ENCODE measurements at regions not wholly inside any gene's neighbourhood (a gene's known extent, or its start where the extent isn't known, plus 50 kb on each side); places are given as distances from the start of the nearest gene placed in this dataset.
"Not testable (repeated sequence)": the region's sequence is repeated elsewhere in the genome, so short reads cannot be mapped to it uniquely, and the experiment has no call there.

DNA sequence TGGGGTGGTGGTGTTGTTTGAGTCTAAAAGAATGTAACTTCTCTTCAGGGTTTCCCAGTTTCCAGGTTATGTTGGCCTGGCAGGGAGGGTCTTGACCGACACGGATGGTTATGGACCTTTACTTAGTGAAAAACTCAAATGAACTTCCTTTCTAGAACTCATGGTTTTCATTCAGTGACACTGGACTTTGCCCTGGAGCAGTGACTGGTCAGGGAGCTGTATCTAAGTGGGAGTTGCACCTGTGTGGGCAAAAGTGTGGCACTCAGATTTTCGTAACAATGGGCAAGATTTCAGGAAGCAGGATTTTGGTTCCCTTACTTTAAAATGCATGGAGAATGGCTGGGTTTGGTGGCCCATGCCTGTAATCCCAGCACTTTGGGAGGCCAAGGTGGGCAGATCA is 68.5 kb upstream of the FAM72C start:
- H3K4me2 ChIP-seq (ENCODE audit: insufficient read depth, low read length, poor library complexity, severe bottlenecking); H3K27me3 ChIP-seq (ENCODE audit: control insufficient read depth in 3 of 3, insufficient read depth in 3 of 3, low read depth in 1 of 3, low read length in 3 of 3); DNase-seq (ENCODE audit: low spot score); H3K18ac ChIP-seq (ENCODE audit: low read length); H3K23ac ChIP-seq (ENCODE audit: low read depth, low read length, poor library complexity); H2BK12ac ChIP-seq (ENCODE audit: low read length); H3K4ac ChIP-seq (ENCODE audit: low read length); H2BK120ac ChIP-seq (ENCODE audit: low read depth, low read length); H2BK5ac ChIP-seq (ENCODE audit: low read length); H4K8ac ChIP-seq (ENCODE audit: low read depth, low read length); H3K14ac ChIP-seq (ENCODE audit: low read length); H2AK5ac ChIP-seq (ENCODE audit: low read depth, low read length); H2AFZ ChIP-seq (ENCODE audit: low read length); H3K9ac ChIP-seq (ENCODE audit: low read depth, low read length, poor library complexity); H3K9me3 ChIP-seq (replicated peaks in 1 of 2; ENCODE audit: control insufficient read depth in 2 of 2, insufficient read depth in 1 of 2, low read depth in 1 of 2, low read length in 2 of 2); H3K4me3 ChIP-seq (ENCODE audit: low read length in 2 of 2); H3K36me3 ChIP-seq (replicated peaks in 1 of 2; ENCODE audit: control insufficient read depth in 2 of 2, insufficient read depth in 2 of 2, low read length in 2 of 2); H3K4me1 ChIP-seq (ENCODE audit: control insufficient read depth in 2 of 2, insufficient read depth in 1 of 2, low read depth in 1 of 2, low read length in 2 of 2); H3K27ac ChIP-seq (replicated peaks; ENCODE audit: low read length); H2BK15ac ChIP-seq (ENCODE audit: low read length); H3K79me1 ChIP-seq (ENCODE audit: low read depth, low read length); H4K91ac ChIP-seq (ENCODE audit: low read depth, low read length, poor library complexity): not testable (repeated sequence)
- WGBS, 2 donors (ENCODE audit: extremely low coverage in 2 of 2, insufficient read length in 2 of 2, insufficient replicate concordance in 1 of 2): no CpG with 5 or more reads among the region's 3 CpGs

DNA sequence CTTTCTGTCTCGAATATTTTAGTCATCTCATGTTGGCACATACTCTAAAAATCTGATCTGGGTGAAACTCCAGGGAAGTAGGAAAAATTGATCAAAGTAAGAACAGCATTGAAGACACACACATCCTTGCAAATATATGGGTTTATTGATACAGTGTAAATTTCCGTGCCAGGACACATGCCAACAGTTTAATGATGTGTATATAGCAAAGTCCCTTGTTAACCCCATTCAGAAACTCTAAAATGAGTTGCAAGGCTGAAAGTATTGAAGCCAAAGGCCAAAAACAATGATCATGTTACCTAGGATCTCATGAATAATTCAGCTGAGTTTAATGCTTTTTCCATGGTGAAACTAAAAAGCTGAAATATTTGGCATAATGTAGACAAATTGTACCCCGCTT is 62.3 kb upstream of the FAM72C start:
- not testable (repeated sequence) for H4K8ac ChIP-seq (ENCODE audit: low read depth, low read length); H3K4me2 ChIP-seq (ENCODE audit: insufficient read depth, low read length, poor library complexity, severe bottlenecking); H3K9me3 ChIP-seq (replicated peaks in 1 of 2; ENCODE audit: control insufficient read depth in 2 of 2, insufficient read depth in 1 of 2, low read depth in 1 of 2, low read length in 2 of 2); DNase-seq (ENCODE audit: low spot score); H2AFZ ChIP-seq (ENCODE audit: low read length); H2BK120ac ChIP-seq (ENCODE audit: low read depth, low read length); H3K4me3 ChIP-seq (ENCODE audit: low read length in 2 of 2); H3K4me1 ChIP-seq (ENCODE audit: control insufficient read depth in 2 of 2, insufficient read depth in 1 of 2, low read depth in 1 of 2, low read length in 2 of 2); H2BK15ac ChIP-seq (ENCODE audit: low read length); H2BK12ac ChIP-seq (ENCODE audit: low read length); H3K4ac ChIP-seq (ENCODE audit: low read length); H3K36me3 ChIP-seq (replicated peaks in 1 of 2; ENCODE audit: control insufficient read depth in 2 of 2, insufficient read depth in 2 of 2, low read length in 2 of 2); H3K9ac ChIP-seq (ENCODE audit: low read depth, low read length, poor library complexity); H3K18ac ChIP-seq (ENCODE audit: low read length); H3K27me3 ChIP-seq (ENCODE audit: control insufficient read depth in 3 of 3, insufficient read depth in 3 of 3, low read depth in 1 of 3, low read length in 3 of 3); H4K91ac ChIP-seq (ENCODE audit: low read depth, low read length, poor library complexity); H3K23ac ChIP-seq (ENCODE audit: low read depth, low read length, poor library complexity); H3K79me1 ChIP-seq (ENCODE audit: low read depth, low read length); H3K14ac ChIP-seq (ENCODE audit: low read length); H2BK5ac ChIP-seq (ENCODE audit: low read length); H3K27ac ChIP-seq (replicated peaks; ENCODE audit: low read length); H2AK5ac ChIP-seq (ENCODE audit: low read depth, low read length)
- no CpG with 5 or more reads among the region's 3 CpGs for WGBS, 2 donors (ENCODE audit: extremely low coverage in 2 of 2, insufficient read length in 2 of 2, insufficient replicate concordance in 1 of 2)

DNA sequence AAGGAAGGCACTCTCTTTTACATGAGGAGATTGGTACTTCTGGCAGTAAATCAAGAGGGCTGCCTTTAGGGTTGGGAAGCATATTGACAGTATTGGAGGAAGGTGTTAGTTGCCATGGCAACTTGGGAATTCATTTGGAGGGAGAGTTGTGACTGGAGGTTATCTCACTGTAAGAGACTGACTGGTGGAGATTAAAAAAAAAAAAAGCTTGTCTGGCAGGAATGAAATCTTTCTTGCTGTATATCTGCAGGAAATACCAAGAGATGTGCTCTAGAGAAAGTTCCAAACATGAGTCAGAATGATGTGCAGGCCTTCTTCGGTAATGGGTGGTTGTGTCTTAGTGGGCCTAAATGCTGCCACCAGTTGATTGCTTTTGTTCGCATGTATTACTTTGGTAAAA is 59.8 kb upstream of the FAM72C start:
- not testable (repeated sequence) for H3K36me3 ChIP-seq (replicated peaks in 1 of 2; ENCODE audit: control insufficient read depth in 2 of 2, insufficient read depth in 2 of 2, low read length in 2 of 2); H2BK5ac ChIP-seq (ENCODE audit: low read length); H4K91ac ChIP-seq (ENCODE audit: low read depth, low read length, poor library complexity); H4K8ac ChIP-seq (ENCODE audit: low read depth, low read length); H3K14ac ChIP-seq (ENCODE audit: low read length); H2BK120ac ChIP-seq (ENCODE audit: low read depth, low read length); H3K4me1 ChIP-seq (ENCODE audit: control insufficient read depth in 2 of 2, insufficient read depth in 1 of 2, low read depth in 1 of 2, low read length in 2 of 2); H3K9ac ChIP-seq (ENCODE audit: low read depth, low read length, poor library complexity); H3K23ac ChIP-seq (ENCODE audit: low read depth, low read length, poor library complexity); H3K27ac ChIP-seq (replicated peaks; ENCODE audit: low read length); H2BK15ac ChIP-seq (ENCODE audit: low read length); H3K18ac ChIP-seq (ENCODE audit: low read length); DNase-seq (ENCODE audit: low spot score); H3K4me3 ChIP-seq (ENCODE audit: low read length in 2 of 2); H2BK12ac ChIP-seq (ENCODE audit: low read length); H3K27me3 ChIP-seq (ENCODE audit: control insufficient read depth in 3 of 3, insufficient read depth in 3 of 3, low read depth in 1 of 3, low read length in 3 of 3); H2AK5ac ChIP-seq (ENCODE audit: low read depth, low read length); H3K9me3 ChIP-seq (replicated peaks in 1 of 2; ENCODE audit: control insufficient read depth in 2 of 2, insufficient read depth in 1 of 2, low read depth in 1 of 2, low read length in 2 of 2); H3K4ac ChIP-seq (ENCODE audit: low read length); H2AFZ ChIP-seq (ENCODE audit: low read length); H3K4me2 ChIP-seq (ENCODE audit: insufficient read depth, low read length, poor library complexity, severe bottlenecking); H3K79me1 ChIP-seq (ENCODE audit: low read depth, low read length)
- WGBS, 2 donors (ENCODE audit: extremely low coverage in 2 of 2, insufficient read length in 2 of 2, insufficient replicate concordance in 1 of 2): no CpG with 5 or more reads among the region's 2 CpGs

DNA sequence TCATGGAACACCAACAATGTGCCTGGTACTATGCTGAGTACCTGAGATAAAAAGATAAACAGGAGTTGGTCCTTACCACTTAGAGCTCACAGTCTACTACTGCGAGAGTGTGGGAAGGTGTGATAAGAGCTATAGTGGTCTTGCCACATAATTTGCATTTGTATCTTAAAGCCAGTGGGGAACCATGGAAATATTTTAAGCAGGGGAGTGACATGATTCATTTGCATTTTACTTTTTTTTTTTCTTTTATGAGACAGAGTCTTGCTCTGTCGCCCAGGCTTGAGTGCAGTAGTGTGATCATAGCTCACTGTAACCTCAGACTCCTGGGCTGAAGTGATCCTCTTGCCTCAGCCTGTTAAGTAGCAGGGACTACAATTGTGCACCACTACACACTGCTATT is 54.2 kb upstream of the FAM72C start:
- not testable (repeated sequence) for H2BK15ac ChIP-seq (ENCODE audit: low read length); H3K79me1 ChIP-seq (ENCODE audit: low read depth, low read length); H3K4ac ChIP-seq (ENCODE audit: low read length); DNase-seq (ENCODE audit: low spot score); H2BK5ac ChIP-seq (ENCODE audit: low read length); H2BK12ac ChIP-seq (ENCODE audit: low read length); H3K36me3 ChIP-seq (replicated peaks in 1 of 2; ENCODE audit: control insufficient read depth in 2 of 2, insufficient read depth in 2 of 2, low read length in 2 of 2); H3K4me2 ChIP-seq (ENCODE audit: insufficient read depth, low read length, poor library complexity, severe bottlenecking); H3K27me3 ChIP-seq (ENCODE audit: control insufficient read depth in 3 of 3, insufficient read depth in 3 of 3, low read depth in 1 of 3, low read length in 3 of 3); H2AK5ac ChIP-seq (ENCODE audit: low read depth, low read length); H3K9me3 ChIP-seq (replicated peaks in 1 of 2; ENCODE audit: control insufficient read depth in 2 of 2, insufficient read depth in 1 of 2, low read depth in 1 of 2, low read length in 2 of 2); H3K4me3 ChIP-seq (ENCODE audit: low read length in 2 of 2); H2AFZ ChIP-seq (ENCODE audit: low read length); H3K14ac ChIP-seq (ENCODE audit: low read length); H2BK120ac ChIP-seq (ENCODE audit: low read depth, low read length); H3K4me1 ChIP-seq (ENCODE audit: control insufficient read depth in 2 of 2, insufficient read depth in 1 of 2, low read depth in 1 of 2, low read length in 2 of 2); H3K23ac ChIP-seq (ENCODE audit: low read depth, low read length, poor library complexity); H3K9ac ChIP-seq (ENCODE audit: low read depth, low read length, poor library complexity); H3K27ac ChIP-seq (replicated peaks; ENCODE audit: low read length); H4K8ac ChIP-seq (ENCODE audit: low read depth, low read length); H4K91ac ChIP-seq (ENCODE audit: low read depth, low read length, poor library complexity); H3K18ac ChIP-seq (ENCODE audit: low read length)
- no CpG with 5 or more reads among the region's 2 CpGs for WGBS, 2 donors (ENCODE audit: extremely low coverage in 2 of 2, insufficient read length in 2 of 2, insufficient replicate concordance in 1 of 2)

Data from neuronal stem cell (in vitro differentiated cells).